T-helper 1 cell treated with Interleukin-12 subunit alpha and Interleukin-12 subunit beta and Interleukin-4 antibody, amounts not matched to agents 30 μg/mL and 1 μg/mL, for 36 hours (primary cell): ENCODE measurements at regions not wholly inside any gene's neighbourhood (a gene's known extent, or its start where the extent isn't known, plus 50 kb on each side); places are given as distances from the start of the nearest gene placed in this dataset.

ENCODE experiments used
- H3K27ac Mint-ChIP-seq: one replicate; pipeline ENCODE4 v1.8.0; 2021; ENCODE audit warnings: mild to moderate bottlenecking, mixed read lengths
- H3K27me3 Mint-ChIP-seq: one replicate; pipeline ENCODE4 v1.8.0; 2021; ENCODE audit warnings: low read depth, mixed read lengths
- H3K36me3 Mint-ChIP-seq: one replicate; pipeline ENCODE4 v1.8.0; 2021; ENCODE audit warnings: low read depth, mixed read lengths
- H3K4me1 Mint-ChIP-seq: one replicate; pipeline ENCODE4 v1.8.0; 2021; ENCODE audit warnings: low read depth, mixed read lengths
- H3K4me3 Mint-ChIP-seq: one replicate; pipeline ENCODE4 v1.8.0; 2021; ENCODE audit warnings: mild to moderate bottlenecking, moderate library complexity, mixed read lengths
- H3K9me3 Mint-ChIP-seq: one replicate; pipeline ENCODE4 v1.8.0; 2021; ENCODE audit warnings: mixed read lengths

- H3K4me3 Mint-ChIP-seq = no peak overlapping the region
- H3K27me3 Mint-ChIP-seq = no peaks in the 10 kb centered on the region
- no peaks in the 10 kb centered on the region for H3K36me3 Mint-ChIP-seq
- no peaks in the 10 kb centered on the region for H3K9me3 Mint-ChIP-seq
- no peak overlapping the region for H3K27ac Mint-ChIP-seq
- no peaks in the 10 kb centered on the region for H3K4me1 Mint-ChIP-seq
Measured at GRCh38 chr18:78319264-78319663, 660.4 kb upstream of the SALL3 start.

- Mint-ChIP-seq H3K36me3 (no peaks in the 10 kb centered on the region), H3K9me3 (no peaks in the 10 kb centered on the region), H3K27me3 (no peaks in the 10 kb centered on the region), H3K4me1 (no peaks in the 10 kb centered on the region), H3K27ac (no peak overlapping the region), H3K4me3 (no peak overlapping the region)
Measured at GRCh38 chr18:78319961-78320360, 659.7 kb upstream of the SALL3 start.

- no peaks in the 10 kb centered on the region for H3K36me3 Mint-ChIP-seq
- H3K4me1 Mint-ChIP-seq = no peaks in the 10 kb centered on the region
- no peak overlapping the region for H3K4me3 Mint-ChIP-seq
- H3K27ac Mint-ChIP-seq = no peak overlapping the region
- no peaks in the 10 kb centered on the region for H3K27me3 Mint-ChIP-seq
- H3K9me3 Mint-ChIP-seq = no peaks in the 10 kb centered on the region
Measured at GRCh38 chr18:78321402-78321801, 658.2 kb upstream of the SALL3 start.

GRCh38 chr18:78323453-78324197 is 656.0 kb upstream of the SALL3 start:
- Mint-ChIP-seq H3K9me3 (no peaks in the 10 kb centered on the region), H3K4me3 (no peak overlapping the region), H3K27ac (no peak overlapping the region), H3K27me3 (no peaks in the 10 kb centered on the region), H3K4me1 (no peaks in the 10 kb centered on the region), H3K36me3 (no peaks in the 10 kb centered on the region)

- H3K27ac Mint-ChIP-seq = no peak overlapping the region
- no peaks in the 10 kb centered on the region for H3K9me3 Mint-ChIP-seq
- no peaks in the 10 kb centered on the region for H3K36me3 Mint-ChIP-seq
- H3K4me3 Mint-ChIP-seq = no peak overlapping the region
- no peaks in the 10 kb centered on the region for H3K4me1 Mint-ChIP-seq
- H3K27me3 Mint-ChIP-seq = no peaks in the 10 kb centered on the region
Measured at GRCh38 chr18:78327643-78328042, 652.0 kb upstream of the SALL3 start.

- Mint-ChIP-seq H3K27ac (no peak overlapping the region), H3K36me3 (no peaks in the 10 kb centered on the region), H3K27me3 (no peaks in the 10 kb centered on the region), H3K4me3 (no peak overlapping the region), H3K9me3 (no peaks in the 10 kb centered on the region), H3K4me1 (no peaks in the 10 kb centered on the region)
Measured at GRCh38 chr18:78330766-78331165, 648.9 kb upstream of the SALL3 start.

GRCh38 chr18:78352910-78353309 is 626.7 kb upstream of the SALL3 start:
- Mint-ChIP-seq H3K4me1 (no peaks in the 10 kb centered on the region), H3K27me3 (no peaks in the 10 kb centered on the region), H3K27ac (no peak overlapping the region), H3K9me3 (no peaks in the 10 kb centered on the region), H3K4me3 (no peak overlapping the region), H3K36me3 (no peaks in the 10 kb centered on the region)

GRCh38 chr18:78362198-78362597 is 617.4 kb upstream of the SALL3 start:
- Mint-ChIP-seq H3K9me3 (no peaks in the 10 kb centered on the region), H3K4me3 (no peak overlapping the region), H3K27ac (no peak overlapping the region)

GRCh38 chr18:78363556-78364387 is 615.8 kb upstream of the SALL3 start:
- H3K4me1 Mint-ChIP-seq = no peaks in the 10 kb centered on the region
- no peaks in the 10 kb centered on the region for H3K9me3 Mint-ChIP-seq
- H3K27me3 Mint-ChIP-seq = no peaks in the 10 kb centered on the region
- no peak overlapping the region for H3K4me3 Mint-ChIP-seq
- H3K27ac Mint-ChIP-seq = no peak overlapping the region
- H3K36me3 Mint-ChIP-seq = no peaks in the 10 kb centered on the region

More at GRCh38 chr18:78362198-78362597, 617.4 kb upstream of the SALL3 start:
- H3K4me1 Mint-ChIP-seq = no peaks in the 10 kb centered on the region
- no peaks in the 10 kb centered on the region for H3K27me3 Mint-ChIP-seq
- no peaks in the 10 kb centered on the region for H3K36me3 Mint-ChIP-seq

GRCh38 chr18:78364388-78364960 is 615.1 kb upstream of the SALL3 start:
- Mint-ChIP-seq H3K27me3 (no peaks in the 10 kb centered on the region), H3K36me3 (no peaks in the 10 kb centered on the region), H3K27ac (no peak overlapping the region)

GRCh38 chr18:78367996-78368395 is 611.6 kb upstream of the SALL3 start:
- Mint-ChIP-seq H3K27me3 (no peaks in the 10 kb centered on the region), H3K9me3 (no peaks in the 10 kb centered on the region), H3K4me1 (no peaks in the 10 kb centered on the region), H3K4me3 (no peak overlapping the region), H3K27ac (no peak overlapping the region), H3K36me3 (no peaks in the 10 kb centered on the region)

More at GRCh38 chr18:78364388-78364960, 615.1 kb upstream of the SALL3 start:
- H3K4me1 Mint-ChIP-seq = no peaks in the 10 kb centered on the region
- H3K4me3 Mint-ChIP-seq = no peak overlapping the region
- H3K9me3 Mint-ChIP-seq = no peaks in the 10 kb centered on the region

GRCh38 chr18:78368726-78369125 is 610.9 kb upstream of the SALL3 start:
- H3K9me3 Mint-ChIP-seq = no peaks in the 10 kb centered on the region
- no peaks in the 10 kb centered on the region for H3K4me1 Mint-ChIP-seq
- H3K4me3 Mint-ChIP-seq = no peak overlapping the region
- no peaks in the 10 kb centered on the region for H3K36me3 Mint-ChIP-seq
- no peaks in the 10 kb centered on the region for H3K27me3 Mint-ChIP-seq
- H3K27ac Mint-ChIP-seq = no peak overlapping the region

- Mint-ChIP-seq H3K4me1 (no peaks in the 10 kb centered on the region), H3K4me3 (no peak overlapping the region), H3K27ac (no peak overlapping the region), H3K36me3 (no peaks in the 10 kb centered on the region), H3K9me3 (no peaks in the 10 kb centered on the region), H3K27me3 (no peaks in the 10 kb centered on the region)
Measured at GRCh38 chr18:78376046-78376445, 603.6 kb upstream of the SALL3 start.

- Mint-ChIP-seq H3K27me3 (no peaks in the 10 kb centered on the region), H3K36me3 (no peaks in the 10 kb centered on the region), H3K9me3 (no peaks in the 10 kb centered on the region), H3K4me3 (no peak overlapping the region), H3K27ac (no peak overlapping the region), H3K4me1 (no peaks in the 10 kb centered on the region)
Measured at GRCh38 chr18:78378403-78378802, 601.2 kb upstream of the SALL3 start.

- Mint-ChIP-seq H3K4me1 (no peaks in the 10 kb centered on the region), H3K4me3 (no peak overlapping the region), H3K9me3 (no peaks in the 10 kb centered on the region), H3K27me3 (no peaks in the 10 kb centered on the region), H3K36me3 (no peaks in the 10 kb centered on the region), H3K27ac (no peak overlapping the region)
Measured at GRCh38 chr18:78378983-78379382, 600.6 kb upstream of the SALL3 start.
